ENCODE measurements at regions not wholly inside any gene's neighbourhood (a gene's known extent, or its start where the extent isn't known, plus 50 kb on each side); places are given as distances from the start of the nearest gene placed in this dataset.
"Not testable (repeated sequence)": the region's sequence is repeated elsewhere in the genome, so short reads cannot be mapped to it uniquely, and the experiment has no call there.

- not testable (repeated sequence) for TF ChIP-seq POLR2AphosphoS5 (IDR thresholded peaks at IDR 0.05; ENCODE audit: low read depth, low read length); POLR2A (IDR thresholded peaks at IDR 0.05; ENCODE audit: low read depth, low read length); TAF1 (IDR thresholded peaks at IDR 0.05; ENCODE audit: borderline replicate concordance, low read depth, low read length)
Measured at GRCh38 chr15:81822587-81822986, 223.2 kb downstream of the MEX3B start.
